ENCODE measurements at regions not wholly inside any gene's neighbourhood (a gene's known extent, or its start where the extent isn't known, plus 50 kb on each side); places are given as distances from the start of the nearest gene placed in this dataset.

DNA sequence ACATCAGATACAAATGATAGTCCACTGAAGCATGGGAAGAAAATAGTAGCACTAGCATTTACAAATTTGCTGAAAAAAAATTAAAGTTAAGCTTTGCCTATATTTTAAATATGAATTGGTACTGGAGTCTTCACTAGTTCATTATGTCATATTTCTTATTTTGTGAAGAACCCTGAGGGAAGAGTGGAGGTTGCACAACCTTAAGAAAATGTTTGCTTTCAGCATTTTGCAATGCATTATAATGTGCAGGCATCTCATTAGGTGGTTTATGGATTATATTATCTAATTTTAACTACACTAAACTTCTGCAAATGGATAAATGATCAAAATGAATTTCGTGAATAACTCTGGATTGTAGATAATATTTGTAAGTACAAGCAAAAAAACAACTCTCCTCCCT, 390.8 kb upstream of the HS3ST5 start:
- TF ChIP-seq, protein P1, sequence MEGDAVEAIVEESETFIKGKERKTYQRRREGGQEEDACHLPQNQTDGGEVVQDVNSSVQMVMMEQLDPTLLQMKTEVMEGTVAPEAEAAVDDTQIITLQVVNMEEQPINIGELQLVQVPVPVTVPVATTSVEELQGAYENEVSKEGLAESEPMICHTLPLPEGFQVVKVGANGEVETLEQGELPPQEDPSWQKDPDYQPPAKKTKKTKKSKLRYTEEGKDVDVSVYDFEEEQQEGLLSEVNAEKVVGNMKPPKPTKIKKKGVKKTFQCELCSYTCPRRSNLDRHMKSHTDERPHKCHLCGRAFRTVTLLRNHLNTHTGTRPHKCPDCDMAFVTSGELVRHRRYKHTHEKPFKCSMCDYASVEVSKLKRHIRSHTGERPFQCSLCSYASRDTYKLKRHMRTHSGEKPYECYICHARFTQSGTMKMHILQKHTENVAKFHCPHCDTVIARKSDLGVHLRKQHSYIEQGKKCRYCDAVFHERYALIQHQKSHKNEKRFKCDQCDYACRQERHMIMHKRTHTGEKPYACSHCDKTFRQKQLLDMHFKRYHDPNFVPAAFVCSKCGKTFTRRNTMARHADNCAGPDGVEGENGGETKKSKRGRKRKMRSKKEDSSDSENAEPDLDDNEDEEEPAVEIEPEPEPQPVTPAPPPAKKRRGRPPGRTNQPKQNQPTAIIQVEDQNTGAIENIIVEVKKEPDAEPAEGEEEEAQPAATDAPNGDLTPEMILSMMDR (conservative IDR thresholded peaks at IDR 0.05; ENCODE audit: low read length): no peak
- no peak overlapping the region for H3K4me3 ChIP-seq (ENCODE audit: low read length)
- no peak for DNase-seq (ENCODE audit: low read depth)

DNA sequence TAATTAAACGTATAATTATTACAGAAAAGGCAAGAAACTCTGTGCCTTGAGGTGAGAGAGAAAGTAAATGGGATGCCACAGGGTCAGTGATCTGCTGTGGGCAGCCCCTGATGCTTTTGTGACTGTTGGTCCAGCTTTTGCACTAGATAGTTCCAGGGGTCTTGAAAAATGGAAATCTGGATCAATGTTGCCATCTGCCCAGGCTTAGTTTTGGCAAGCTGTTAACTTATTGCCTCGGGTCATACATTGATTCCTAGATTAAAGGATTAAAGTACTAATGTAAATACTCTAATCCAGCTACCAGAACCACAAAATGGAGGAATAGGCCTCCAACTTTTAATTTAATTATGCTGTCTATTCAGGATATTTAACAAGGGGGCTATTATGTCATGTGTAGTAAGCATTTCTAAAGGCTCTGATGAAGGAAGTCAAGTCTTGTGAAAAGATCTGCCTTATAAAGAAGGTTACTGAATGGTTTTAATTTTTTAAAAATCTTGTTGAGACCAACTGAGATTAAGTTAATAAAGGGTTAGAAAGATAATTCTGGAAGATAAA, 376.0 kb upstream of the HS3ST5 start:
- TF ChIP-seq, protein P1 (conservative IDR thresholded peaks at IDR 0.05; ENCODE audit: low read length): no peak
- no peak for DNase-seq (ENCODE audit: low read depth)
- no peak overlapping the region for H3K4me3 ChIP-seq (ENCODE audit: low read length)

DNA sequence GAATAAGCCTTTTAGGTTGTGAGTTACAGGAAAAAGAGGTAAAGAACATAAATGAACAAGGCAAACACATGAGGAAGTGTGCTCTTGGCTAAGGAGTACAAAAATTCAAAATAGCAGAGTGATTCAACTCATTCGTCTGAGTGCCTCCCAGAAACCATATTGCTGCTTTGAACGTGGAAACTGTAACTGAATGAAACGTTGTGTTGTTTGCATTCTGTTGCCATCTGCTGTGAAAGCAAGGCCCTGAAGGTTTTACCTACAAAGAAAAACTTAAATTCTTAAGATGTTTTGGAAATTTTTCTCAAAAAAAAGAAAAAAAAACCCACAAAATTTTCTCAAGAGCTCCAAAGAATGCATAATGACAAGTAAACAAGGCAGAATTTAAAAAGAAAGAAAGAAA, 375.4 kb upstream of the HS3ST5 start:
- no peak overlapping the region for H3K4me3 ChIP-seq (ENCODE audit: low read length)
- TF ChIP-seq, protein P1 (conservative IDR thresholded peaks at IDR 0.05; ENCODE audit: low read length): no peak

DNA sequence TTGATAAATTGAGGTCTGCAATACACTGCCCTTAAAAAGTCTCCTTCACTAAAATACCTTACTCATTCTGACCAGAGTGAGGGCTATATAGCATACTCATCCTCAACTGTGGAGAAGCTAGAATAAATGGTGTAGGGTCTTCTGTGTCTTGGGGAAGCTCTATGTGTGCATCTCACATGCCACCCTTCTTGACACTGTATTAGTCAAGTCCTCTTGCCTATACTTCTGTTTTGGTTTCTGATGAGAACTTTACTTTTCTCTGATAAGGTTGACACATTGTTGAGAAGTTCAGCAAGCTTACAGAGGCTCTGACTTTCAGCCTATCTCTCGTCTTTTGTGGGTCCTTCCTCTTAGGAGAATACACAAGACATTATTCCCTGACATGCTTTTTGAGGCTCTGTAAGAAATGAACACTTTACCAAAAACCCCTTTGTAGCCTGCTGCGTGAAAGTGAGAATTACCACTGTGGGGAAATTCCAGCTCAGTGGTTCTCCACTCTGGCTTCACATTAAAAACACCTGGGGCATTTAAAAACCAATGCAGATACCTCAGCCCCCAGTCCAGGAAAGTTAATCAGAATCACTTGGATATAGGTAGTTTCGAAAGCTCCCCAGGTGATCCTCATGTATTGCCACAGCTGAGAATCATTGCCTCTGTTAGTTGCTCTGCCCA, 372.1 kb upstream of the HS3ST5 start:
- TF ChIP-seq, protein P1 (conservative IDR thresholded peaks at IDR 0.05; ENCODE audit: low read length): no peak
- no peak for DNase-seq (ENCODE audit: low read depth)
- H3K4me3 ChIP-seq (ENCODE audit: low read length): no peak overlapping the region

More for the DNA sequence above, 375.4 kb upstream of the HS3ST5 start:
- no peak for DNase-seq (ENCODE audit: low read depth)

DNA sequence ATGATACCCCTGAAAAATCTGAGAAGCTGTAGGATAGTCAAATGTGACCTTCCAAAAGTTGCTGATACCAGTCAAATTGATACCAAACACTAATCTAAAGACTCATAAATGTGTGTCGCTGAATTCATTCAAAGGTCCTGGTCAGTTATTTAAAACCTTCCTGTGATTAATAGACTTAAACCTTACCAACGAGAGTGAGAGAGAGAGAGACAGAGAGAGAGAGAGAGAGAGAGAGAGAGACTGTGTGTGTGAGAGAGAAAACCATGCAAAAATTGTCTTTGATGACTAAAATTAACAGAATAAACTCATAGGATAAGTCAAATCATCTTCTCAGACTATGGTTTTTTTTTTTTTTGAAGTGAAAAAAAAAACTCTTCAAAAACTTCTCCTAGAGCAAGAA, 370.9 kb upstream of the HS3ST5 start:
- no peak overlapping the region for H3K4me3 ChIP-seq (ENCODE audit: low read length)
- TF ChIP-seq, protein P1 (conservative IDR thresholded peaks at IDR 0.05; ENCODE audit: low read length): no peak
- DNase-seq (ENCODE audit: low read depth): no peak

DNA sequence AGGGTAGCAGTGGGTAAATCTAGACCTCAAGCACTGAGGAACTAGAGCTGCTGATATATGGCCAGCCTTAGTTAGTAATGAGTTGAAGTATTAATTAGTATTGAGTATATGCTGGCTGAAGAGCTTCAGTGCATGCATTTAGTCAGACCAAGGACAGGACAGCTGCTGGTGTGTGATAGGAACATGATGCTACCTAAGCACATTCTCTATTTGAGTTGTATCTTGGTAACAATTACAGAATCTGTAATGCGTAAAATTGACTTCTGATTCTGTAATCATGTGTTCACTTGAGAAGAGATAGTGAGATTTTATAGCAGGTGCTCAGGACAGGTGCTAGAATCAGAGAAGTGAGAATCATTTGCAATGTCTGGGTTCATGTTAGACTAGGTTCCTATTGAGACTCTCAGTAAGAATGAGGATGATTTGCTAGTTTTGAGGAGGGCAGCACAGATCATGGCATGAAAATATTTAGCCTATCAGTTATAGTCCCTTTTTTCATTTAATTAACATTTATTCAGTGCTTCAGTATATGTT, 369.4 kb upstream of the HS3ST5 start:
- no peak overlapping the region for H3K4me3 ChIP-seq (ENCODE audit: low read length)
- DNase-seq (ENCODE audit: low read depth): no peak
- TF ChIP-seq, protein P1 (conservative IDR thresholded peaks at IDR 0.05; ENCODE audit: low read length): no peak

DNA sequence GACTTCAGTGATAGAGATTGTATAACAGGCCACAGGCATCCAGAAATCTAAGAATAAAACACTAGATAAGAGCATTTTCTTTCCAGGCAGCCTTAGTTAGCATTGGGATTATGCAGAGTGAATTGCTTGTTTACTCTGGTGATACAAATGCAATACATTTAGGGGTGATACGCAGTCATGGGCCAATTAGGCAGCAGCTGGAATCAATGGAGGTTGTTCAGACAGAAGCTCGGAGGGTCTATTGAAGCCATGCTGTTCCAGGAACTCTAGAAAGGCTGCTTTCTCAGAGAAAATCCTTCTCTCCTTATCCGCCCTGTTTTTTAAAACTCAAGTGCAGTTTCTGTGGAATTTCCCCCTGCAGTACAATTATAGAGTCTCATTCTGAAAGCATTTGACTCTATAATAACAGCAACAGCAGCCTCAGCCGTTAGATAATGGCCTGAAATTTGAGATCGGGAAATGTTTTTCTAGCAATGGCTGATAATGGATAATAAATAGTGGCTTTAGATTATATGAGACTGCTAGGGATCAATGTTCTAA, 364.3 kb upstream of the HS3ST5 start:
- TF ChIP-seq, protein P1 (conservative IDR thresholded peaks at IDR 0.05; ENCODE audit: low read length): no peak
- no peak for DNase-seq (ENCODE audit: low read depth)
- no peak overlapping the region for H3K4me3 ChIP-seq (ENCODE audit: low read length)
